MM.1S (cell line): ENCODE measurements at regions not wholly inside any gene's neighbourhood (a gene's known extent, or its start where the extent isn't known, plus 50 kb on each side); places are given as distances from the start of the nearest gene placed in this dataset.

Experiments
- DNase-seq: peaks from one replicate; pipeline ENCODE4 v3.0.0-alpha.2; 2015
- H2AFZ ChIP-seq: fragments of 300-600 bp; sonication (generic); 2 replicates; pipeline ENCODE4 v1.6.0; 2016; ENCODE audit warnings: antibody characterized with exemption, low read length
- H3F3A ChIP-seq: fragments of 300-600 bp; sonication (generic); 2 replicates; pipeline ENCODE4 v1.6.1; 2016; ENCODE audit warnings: mild to moderate bottlenecking, antibody characterized with exemption, low read length, moderate library complexity, mixed read lengths; ENCODE audit not compliant: insufficient read depth
- H3K27ac ChIP-seq: fragments of 300-600 bp; sonication (generic); 2 replicates; pipeline ENCODE4 v1.5.1; 2016; ENCODE audit warnings: mild to moderate bottlenecking, low read length
- H3K27me3 ChIP-seq: fragments of 300-600 bp; sonication (generic); replicated peaks from 2 replicates; pipeline ENCODE4 v1.6.0; 2016; ENCODE audit warnings: low read length; ENCODE audit not compliant: insufficient read depth
- H3K36me3 ChIP-seq: fragments of 300-600 bp; sonication (generic); replicated peaks from 2 replicates; pipeline ENCODE4 v1.6.1; 2016; ENCODE audit warnings: mild to moderate bottlenecking, low read length, mixed read lengths; ENCODE audit not compliant: insufficient read depth
- H3K4me1 ChIP-seq: fragments of 300-600 bp; sonication (generic); 2 replicates; pipeline ENCODE4 v1.6.1; 2016; ENCODE audit warnings: low read length, mixed read lengths
- H3K4me2 ChIP-seq: fragments of 300-600 bp; sonication (generic); 2 replicates; pipeline ENCODE4 v1.6.0; 2016; ENCODE audit warnings: low read depth, low read length
- H3K4me3 ChIP-seq: fragments of 300-600 bp; sonication (generic); 2 replicates; pipeline ENCODE4 v1.5.1; 2016; ENCODE audit warnings: low read length, mixed read lengths
- H3K79me2 ChIP-seq: fragments of 300-600 bp; sonication (generic); 2 replicates; pipeline ENCODE4 v1.6.1; 2016; ENCODE audit warnings: mixed run types, low read length, mixed read lengths
- H3K9ac ChIP-seq: fragments of 300-600 bp; sonication (generic); 2 replicates; pipeline ENCODE4 v1.6.1; 2016; ENCODE audit warnings: low read length, mixed read lengths
- H3K9me2 ChIP-seq: fragments of 300-600 bp; sonication (generic); replicated peaks from 2 replicates; pipeline ENCODE4 v1.6.1; 2016; ENCODE audit warnings: mild to moderate bottlenecking, low read length, mixed read lengths; ENCODE audit not compliant: insufficient read depth
- H3K9me3 ChIP-seq: fragments of 300-600 bp; sonication (generic); replicated peaks from 2 replicates; pipeline ENCODE4 v1.6.1; 2016; ENCODE audit warnings: mild to moderate bottlenecking, low read length, mixed read lengths; ENCODE audit not compliant: insufficient read depth
- H4K20me1 ChIP-seq: fragments of 300-600 bp; sonication (generic); 2 replicates; pipeline ENCODE4 v1.6.1; 2016; ENCODE audit warnings: mild to moderate bottlenecking, low read length, moderate library complexity, mixed read lengths; ENCODE audit not compliant: insufficient read depth
- CTCF ChIP-seq: fragments of 300-600 bp; sonication (generic); IDR thresholded peaks from 2 replicates; pipeline ENCODE4 v1.5.1; 2016; ENCODE audit warnings: antibody characterized with exemption, low read length, mixed read lengths
- EZH2 ChIP-seq: fragments of 300-600 bp; sonication (generic); optimal IDR thresholded peaks from 2 replicates; pipeline ENCODE3; 2017; ENCODE audit warnings: low read depth, mild to moderate bottlenecking, antibody characterized with exemption, low read length, mixed read lengths
- EZH2phosphoT487 ChIP-seq: fragments of 300-600 bp; sonication (generic); IDR thresholded peaks from 2 replicates; pipeline ENCODE4 v1.6.1; 2018; ENCODE audit warnings: antibody characterized with exemption, low read length

- no peak overlapping the region for H3K4me3 ChIP-seq
- no peaks in the 10 kb centered on the region for H3K79me2 ChIP-seq
- no peak overlapping the region for H2AFZ ChIP-seq
- no peaks in the 10 kb centered on the region for H3K9me3 ChIP-seq
- no peak for DNase-seq
- H3K27me3 ChIP-seq, result no peaks in the 10 kb centered on the region
- H3F3A ChIP-seq, result no peaks in the 10 kb centered on the region
- no peak overlapping the region for H3K9ac ChIP-seq
- no peak overlapping the region for H3K27ac ChIP-seq
- TF ChIP-seq EZH2, result no peak
- H3K36me3 ChIP-seq, result no peaks in the 10 kb centered on the region
- no peaks in the 10 kb centered on the region for H3K4me1 ChIP-seq
- H4K20me1 ChIP-seq, result no peaks in the 10 kb centered on the region
- H3K9me2 ChIP-seq, result no peaks in the 10 kb centered on the region
- no peak overlapping the region for H3K4me2 ChIP-seq
These were observed 242.4 kb upstream of the TLL1 start for GRCh38 chr4:165630671-165631070.

DNA sequence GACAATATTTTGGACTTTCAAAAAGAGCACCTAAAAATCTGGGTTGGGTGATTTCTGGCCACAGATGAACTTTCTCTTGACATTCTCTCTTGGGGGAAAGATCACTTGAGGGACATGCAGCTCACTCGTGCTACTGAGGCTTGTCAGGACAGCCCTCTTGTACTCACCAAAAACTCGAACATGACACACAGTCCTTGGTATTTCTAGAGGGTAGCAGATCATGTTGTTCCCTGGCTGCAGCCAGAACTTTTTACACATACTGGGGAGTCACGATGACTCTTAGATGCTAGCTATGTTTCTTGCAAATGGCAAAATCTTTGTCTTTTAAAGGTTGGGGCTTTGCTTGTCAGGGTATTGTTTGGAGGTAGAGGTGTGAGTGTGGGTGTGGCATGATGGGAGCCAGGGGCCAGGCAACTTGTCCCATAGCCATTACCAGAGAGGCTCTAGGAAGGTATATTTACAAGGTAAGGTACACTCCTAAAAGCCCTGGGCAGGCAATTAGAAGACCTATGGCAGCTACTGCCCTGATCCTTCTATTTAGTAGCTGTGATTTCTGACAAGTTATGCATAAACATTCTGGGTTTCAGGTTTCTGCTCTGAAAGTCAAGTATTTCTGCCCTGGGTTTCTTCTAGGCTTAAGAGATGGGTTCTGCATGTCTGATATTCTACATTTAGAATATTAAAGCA is 241.7 kb upstream of the TLL1 start:
- Histone ChIP-seq H3K9me3 (no peaks in the 10 kb centered on the region), H3K27ac (no peak overlapping the region), H3K79me2 (no peaks in the 10 kb centered on the region), H3K9me2 (no peaks in the 10 kb centered on the region), H3K9ac (no peak overlapping the region), H3K27me3 (no peaks in the 10 kb centered on the region), H3K4me3 (no peak overlapping the region), H2AFZ (no peak overlapping the region), H3K36me3 (no peaks in the 10 kb centered on the region), H3K4me2 (no peak overlapping the region), H3K4me1 (no peaks in the 10 kb centered on the region), H4K20me1 (no peaks in the 10 kb centered on the region), H3F3A (no peaks in the 10 kb centered on the region)
- DNase-seq, result no peak
- TF ChIP-seq EZH2phosphoT487 (no peak), EZH2 (no peak), CTCF (no peak)

GRCh38 chr4:165631912-165632311 is 241.1 kb upstream of the TLL1 start:
- Histone ChIP-seq H3K79me2 (no peaks in the 10 kb centered on the region), H3K4me3 (no peak overlapping the region), H3K4me2 (no peak overlapping the region), H2AFZ (no peak overlapping the region), H3K36me3 (no peaks in the 10 kb centered on the region), H3K27me3 (no peaks in the 10 kb centered on the region), H3F3A (no peaks in the 10 kb centered on the region), H4K20me1 (no peaks in the 10 kb centered on the region), H3K4me1 (no peaks in the 10 kb centered on the region), H3K9ac (no peak overlapping the region), H3K27ac (no peak overlapping the region), H3K9me2 (no peaks in the 10 kb centered on the region), H3K9me3 (no peaks in the 10 kb centered on the region)
- no peak for TF ChIP-seq EZH2
- no peak for TF ChIP-seq CTCF
- no peak for TF ChIP-seq EZH2phosphoT487
- DNase-seq, result no peak

GRCh38 chr4:165634766-165635165 is 238.3 kb upstream of the TLL1 start:
- no peak overlapping the region for H3K9ac ChIP-seq
- H3K9me3 ChIP-seq, result no peaks in the 10 kb centered on the region
- no peak overlapping the region for H3K4me3 ChIP-seq
- no peaks in the 10 kb centered on the region for H3K9me2 ChIP-seq
- H2AFZ ChIP-seq, result no peak overlapping the region
- no peaks in the 10 kb centered on the region for H3F3A ChIP-seq
- no peaks in the 10 kb centered on the region for H4K20me1 ChIP-seq
- H3K4me2 ChIP-seq, result no peak overlapping the region
- no peaks in the 10 kb centered on the region for H3K27me3 ChIP-seq
- no peak overlapping the region for H3K27ac ChIP-seq
- no peaks in the 10 kb centered on the region for H3K36me3 ChIP-seq
- no peak for DNase-seq
- H3K4me1 ChIP-seq, result no peaks in the 10 kb centered on the region
- no peaks in the 10 kb centered on the region for H3K79me2 ChIP-seq
- TF ChIP-seq EZH2 (no peak), EZH2phosphoT487 (no peak), CTCF (no peak)
